ENCODE measurements at regions not wholly inside any gene's neighbourhood (a gene's known extent, or its start where the extent isn't known, plus 50 kb on each side); places are given as distances from the start of the nearest gene placed in this dataset.

DNA sequence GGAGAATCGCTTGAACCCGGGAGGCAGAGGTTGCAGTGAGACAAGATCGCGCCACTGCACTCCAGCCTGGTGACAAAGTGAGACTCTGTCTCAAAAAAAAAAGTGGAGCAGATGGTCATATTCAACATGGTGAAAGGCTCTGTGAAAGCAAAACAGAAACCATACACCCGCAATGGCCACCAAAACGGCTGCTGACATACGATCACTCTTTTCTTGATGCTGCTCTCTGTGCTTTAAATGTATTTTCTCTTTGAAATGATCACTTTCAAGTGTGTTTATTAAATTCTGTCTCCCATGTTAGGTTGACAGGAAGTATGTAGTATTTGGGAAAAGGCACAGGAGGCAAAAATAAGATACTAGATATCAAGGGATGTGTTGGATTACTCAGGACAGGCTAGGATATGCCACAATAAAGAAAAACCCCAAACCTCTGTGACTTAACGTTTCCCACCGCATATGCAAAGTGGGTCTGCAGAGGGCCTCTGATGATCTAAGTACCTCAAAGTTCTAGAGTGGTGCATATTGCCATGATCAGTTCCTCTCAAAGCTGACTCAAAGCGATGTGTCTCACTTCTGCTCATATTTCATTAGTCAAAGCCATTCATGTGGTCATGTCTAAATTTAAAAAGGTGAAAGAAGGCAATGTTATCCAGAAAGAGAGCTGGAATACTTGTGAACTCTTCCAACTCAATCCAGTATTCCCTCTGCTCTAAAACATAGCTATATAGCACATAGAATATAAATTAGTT is 155.1 kb upstream of the SOX4 start:
- TF ChIP-seq, protein P1, sequence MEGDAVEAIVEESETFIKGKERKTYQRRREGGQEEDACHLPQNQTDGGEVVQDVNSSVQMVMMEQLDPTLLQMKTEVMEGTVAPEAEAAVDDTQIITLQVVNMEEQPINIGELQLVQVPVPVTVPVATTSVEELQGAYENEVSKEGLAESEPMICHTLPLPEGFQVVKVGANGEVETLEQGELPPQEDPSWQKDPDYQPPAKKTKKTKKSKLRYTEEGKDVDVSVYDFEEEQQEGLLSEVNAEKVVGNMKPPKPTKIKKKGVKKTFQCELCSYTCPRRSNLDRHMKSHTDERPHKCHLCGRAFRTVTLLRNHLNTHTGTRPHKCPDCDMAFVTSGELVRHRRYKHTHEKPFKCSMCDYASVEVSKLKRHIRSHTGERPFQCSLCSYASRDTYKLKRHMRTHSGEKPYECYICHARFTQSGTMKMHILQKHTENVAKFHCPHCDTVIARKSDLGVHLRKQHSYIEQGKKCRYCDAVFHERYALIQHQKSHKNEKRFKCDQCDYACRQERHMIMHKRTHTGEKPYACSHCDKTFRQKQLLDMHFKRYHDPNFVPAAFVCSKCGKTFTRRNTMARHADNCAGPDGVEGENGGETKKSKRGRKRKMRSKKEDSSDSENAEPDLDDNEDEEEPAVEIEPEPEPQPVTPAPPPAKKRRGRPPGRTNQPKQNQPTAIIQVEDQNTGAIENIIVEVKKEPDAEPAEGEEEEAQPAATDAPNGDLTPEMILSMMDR (IDR thresholded peaks at IDR 0.05; ENCODE audit: low read depth, low read length) = no peak
- TF ChIP-seq, protein P2, sequence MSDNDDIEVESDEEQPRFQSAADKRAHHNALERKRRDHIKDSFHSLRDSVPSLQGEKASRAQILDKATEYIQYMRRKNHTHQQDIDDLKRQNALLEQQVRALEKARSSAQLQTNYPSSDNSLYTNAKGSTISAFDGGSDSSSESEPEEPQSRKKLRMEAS (IDR thresholded peaks at IDR 0.05; ENCODE audit: low read depth, low read length) = no peak
